Karpas-422 (cell line): ENCODE measurements at regions not wholly inside any gene's neighbourhood (a gene's known extent, or its start where the extent isn't known, plus 50 kb on each side); places are given as distances from the start of the nearest gene placed in this dataset.

Experiments used
- DNase-seq: peaks from one replicate; pipeline ENCODE4 v3.0.0-alpha.2; 2015
- H2AFZ ChIP-seq: fragments of 200-600 bp; sonication (generic); 2 replicates; pipeline ENCODE4 v1.6.1; 2014; ENCODE audit warnings: antibody characterized with exemption, low read length, mixed read lengths
- H3K27ac ChIP-seq: fragments of 200-600 bp; sonication (generic); 2 replicates; pipeline ENCODE4 v1.5.1; 2014; ENCODE audit warnings: mild to moderate bottlenecking, low read length, moderate library complexity
- H3K27me3 ChIP-seq: fragments of 200-600 bp; sonication (generic); 2 replicates; pipeline ENCODE4 v1.6.1; 2014; ENCODE audit warnings: low read length, mixed read lengths
- H3K36me3 ChIP-seq: fragments of 200-600 bp; sonication (generic); 2 replicates; pipeline ENCODE4 v1.6.1; 2014; ENCODE audit warnings: low read length, mixed read lengths; ENCODE audit not compliant: insufficient read depth
- H3K4me1 ChIP-seq: fragments of 200-600 bp; sonication (generic); 2 replicates; pipeline ENCODE4 v1.6.1; 2014; ENCODE audit warnings: mild to moderate bottlenecking, low read length, mixed read lengths
- H3K4me2 ChIP-seq: fragments of 200-600 bp; sonication (generic); 2 replicates; pipeline ENCODE4 v1.6.1; 2014; ENCODE audit warnings: low read length, low read depth, mild to moderate bottlenecking; ENCODE audit not compliant: poor library complexity, severe bottlenecking
- H3K4me3 ChIP-seq: fragments of 200-600 bp; sonication (generic); 2 replicates; pipeline ENCODE4 v1.5.1; 2014; ENCODE audit warnings: mild to moderate bottlenecking, antibody characterized with exemption, low read length, mixed read lengths
- H3K79me2 ChIP-seq: fragments of 200-600 bp; sonication (generic); 2 replicates; pipeline ENCODE4 v1.6.1; 2014; ENCODE audit warnings: mild to moderate bottlenecking, low read length, mixed read lengths
- H3K9ac ChIP-seq: fragments of 200-600 bp; sonication (generic); 2 replicates; pipeline ENCODE4 v1.6.0; 2014; ENCODE audit warnings: low read length
- H3K9me2 ChIP-seq: fragments of 200-600 bp; sonication (generic), shearing (Covaris generic); replicated peaks from 2 replicates; pipeline ENCODE4 v1.6.0; 2014; ENCODE audit warnings: mild to moderate bottlenecking, low read length, moderate library complexity; ENCODE audit not compliant: insufficient read depth
- H3K9me3 ChIP-seq: fragments of 300-700, 200-600 bp; sonication (generic); 2 replicates; pipeline ENCODE4 v1.6.1; 2014; ENCODE audit warnings: low read length, mixed read lengths
- H4K20me1 ChIP-seq: fragments of 200-600 bp; sonication (generic); 2 replicates; pipeline ENCODE4 v1.6.1; 2014; ENCODE audit warnings: mild to moderate bottlenecking, antibody characterized with exemption, low read length, low read depth; ENCODE audit not compliant: insufficient read depth

GRCh38 chr16:87223656-87224248, 93.4 kb downstream of the C16orf95 start:
- H3K4me3 ChIP-seq, result no peak overlapping the region
- H4K20me1 ChIP-seq, result no peaks in the 10 kb centered on the region
- no peak overlapping the region for H3K4me2 ChIP-seq
- H3K27me3 ChIP-seq, result no peaks in the 10 kb centered on the region
- DNase-seq, result peak; percentile 9
- H3K36me3 ChIP-seq, result no peaks in the 10 kb centered on the region
- H3K27ac ChIP-seq, result no peak overlapping the region
- H3K9ac ChIP-seq, result no peak overlapping the region
- no peaks in the 10 kb centered on the region for H3K79me2 ChIP-seq
- H3K9me3 ChIP-seq, result no peaks in the 10 kb centered on the region; the same call in 1 of the 2 replicates
- H3K9me2 ChIP-seq, result no peaks in the 10 kb centered on the region
- no peak overlapping the region for H2AFZ ChIP-seq
- no peaks in the 10 kb centered on the region for H3K4me1 ChIP-seq

GRCh38 chr16:87226926-87227295, 90.3 kb downstream of the C16orf95 start:
- Histone ChIP-seq H3K27ac (no peak overlapping the region), H3K9me2 (no peaks in the 10 kb centered on the region)

GRCh38 chr16:87227296-87227951, 89.8 kb downstream of the C16orf95 start:
- peak; percentile 14 for DNase-seq
- Histone ChIP-seq H4K20me1 (no peaks in the 10 kb centered on the region), H3K27me3 (no peaks in the 10 kb centered on the region), H3K27ac (no peak overlapping the region), H3K9me2 (no peaks in the 10 kb centered on the region), H3K36me3 (no peaks in the 10 kb centered on the region), H2AFZ (no peak overlapping the region), H3K9ac (no peak overlapping the region), H3K4me2 (no peak overlapping the region), H3K4me1 (no peaks in the 10 kb centered on the region), H3K79me2 (no peaks in the 10 kb centered on the region), H3K9me3 (no peaks in the 10 kb centered on the region), H3K4me3 (no peak overlapping the region)

More at GRCh38 chr16:87226926-87227295, 90.3 kb downstream of the C16orf95 start:
- H3K27me3 ChIP-seq, result no peaks in the 10 kb centered on the region
- DNase-seq, result peak; percentile 6
- H3K36me3 ChIP-seq, result no peaks in the 10 kb centered on the region
- no peak overlapping the region for H3K4me2 ChIP-seq
- H3K9ac ChIP-seq, result no peak overlapping the region
- no peaks in the 10 kb centered on the region for H3K79me2 ChIP-seq
- H3K4me3 ChIP-seq, result no peak overlapping the region
- no peaks in the 10 kb centered on the region for H4K20me1 ChIP-seq
- H3K4me1 ChIP-seq, result no peaks in the 10 kb centered on the region
- no peaks in the 10 kb centered on the region; the same call in 1 of the 2 replicates for H3K9me3 ChIP-seq
- H2AFZ ChIP-seq, result no peak overlapping the region

- Histone ChIP-seq H3K4me2 (no peak overlapping the region), H3K9ac (no peak overlapping the region), H3K9me2 (no peaks in the 10 kb centered on the region), H4K20me1 (no peaks in the 10 kb centered on the region), H3K27me3 (no peaks in the 10 kb centered on the region), H3K79me2 (no peaks in the 10 kb centered on the region), H2AFZ (no peak overlapping the region), H3K4me1 (no peaks in the 10 kb centered on the region), H3K4me3 (no peak overlapping the region), H3K36me3 (no peaks in the 10 kb centered on the region), H3K9me3 (no peaks in the 10 kb centered on the region), H3K27ac (no peak overlapping the region)
- DNase-seq, result no peak
These were observed 88.8 kb downstream of the C16orf95 start for GRCh38 chr16:87228363-87228762.

GRCh38 chr16:87229230-87230188, 87.7 kb downstream of the C16orf95 start:
- no peaks in the 10 kb centered on the region for H4K20me1 ChIP-seq
- H3K4me3 ChIP-seq, result no peak overlapping the region
- H3K9me2 ChIP-seq, result no peaks in the 10 kb centered on the region
- H3K9me3 ChIP-seq, result no peaks in the 10 kb centered on the region
- H3K27me3 ChIP-seq, result no peaks in the 10 kb centered on the region
- no peak overlapping the region for H3K27ac ChIP-seq
- no peak overlapping the region for H2AFZ ChIP-seq
- no peak for DNase-seq
- no peaks in the 10 kb centered on the region for H3K4me1 ChIP-seq
- H3K9ac ChIP-seq, result no peak overlapping the region
- H3K36me3 ChIP-seq, result no peaks in the 10 kb centered on the region
- no peak overlapping the region for H3K4me2 ChIP-seq
- no peaks in the 10 kb centered on the region for H3K79me2 ChIP-seq

GRCh38 chr16:87230571-87230970, 86.6 kb downstream of the C16orf95 start:
- Histone ChIP-seq H3K9me2 (no peaks in the 10 kb centered on the region), H4K20me1 (no peaks in the 10 kb centered on the region), H3K36me3 (no peaks in the 10 kb centered on the region), H3K27me3 (no peaks in the 10 kb centered on the region), H3K79me2 (no peaks in the 10 kb centered on the region), H3K4me3 (no peak overlapping the region), H3K4me2 (no peak overlapping the region), H3K9ac (no peak overlapping the region), H2AFZ (no peak overlapping the region), H3K9me3 (no peaks in the 10 kb centered on the region), H3K4me1 (no peaks in the 10 kb centered on the region), H3K27ac (no peak overlapping the region)
- DNase-seq, result no peak

- no peak for DNase-seq
- Histone ChIP-seq H2AFZ (no peak overlapping the region), H4K20me1 (no peaks in the 10 kb centered on the region), H3K27me3 (no peaks in the 10 kb centered on the region), H3K9me3 (no peaks in the 10 kb centered on the region), H3K79me2 (no peaks in the 10 kb centered on the region), H3K36me3 (no peaks in the 10 kb centered on the region), H3K4me1 (no peaks in the 10 kb centered on the region), H3K4me2 (no peak overlapping the region), H3K4me3 (no peak overlapping the region), H3K9ac (no peak overlapping the region), H3K27ac (no peak overlapping the region), H3K9me2 (no peaks in the 10 kb centered on the region)
These were observed 85.9 kb downstream of the C16orf95 start for GRCh38 chr16:87231295-87231694.

- Histone ChIP-seq H4K20me1 (no peaks in the 10 kb centered on the region), H3K27ac (no peak overlapping the region), H3K79me2 (no peaks in the 10 kb centered on the region), H2AFZ (no peak overlapping the region), H3K27me3 (no peaks in the 10 kb centered on the region), H3K4me3 (no peak overlapping the region), H3K36me3 (no peaks in the 10 kb centered on the region), H3K9me2 (no peaks in the 10 kb centered on the region), H3K9ac (no peak overlapping the region), H3K9me3 (no peaks in the 10 kb centered on the region), H3K4me2 (no peak overlapping the region), H3K4me1 (no peaks in the 10 kb centered on the region)
- peak; percentile 4 for DNase-seq
These were observed 85.3 kb downstream of the C16orf95 start for GRCh38 chr16:87231911-87232310.
